ENCODE measurements at regions not wholly inside any gene's neighbourhood (a gene's known extent, or its start where the extent isn't known, plus 50 kb on each side); places are given as distances from the start of the nearest gene placed in this dataset.

GRCh38 chr19:28887920-28888618 lies 324.9 kb downstream of the UQCRFS1 start:
- H3K27ac ChIP-seq, result no peak overlapping the region
- H3K4me1 ChIP-seq, result no peaks in the 10 kb centered on the region
- H3K36me3 ChIP-seq, result no peaks in the 10 kb centered on the region
- no peak for TF ChIP-seq CTCF (IDR thresholded peaks at IDR 0.05)
- DNase-seq, result no peak
- H3K4me3 ChIP-seq, result no peak overlapping the region
- H3K27me3 ChIP-seq, result no peaks in the 10 kb centered on the region
- H3K9me3 ChIP-seq, result no peaks in the 10 kb centered on the region
- no peak overlapping the region for H3K9ac ChIP-seq (ENCODE audit: low read depth in 2 of 2, low read length in 2 of 2)
- intact Hi-C loops (cut with DNase I), result no loop called here

GRCh38 chr19:28886708-28887107 lies 326.2 kb downstream of the UQCRFS1 start:
- no peaks in the 10 kb centered on the region for H3K9me3 ChIP-seq
- no peaks in the 10 kb centered on the region for H3K36me3 ChIP-seq
- TF ChIP-seq CTCF (IDR thresholded peaks at IDR 0.05), result no peak
- intact Hi-C loops (cut with DNase I), result no loop called here
- no peak overlapping the region for H3K9ac ChIP-seq (ENCODE audit: low read depth in 2 of 2, low read length in 2 of 2)
- DNase-seq, result no peak
- H3K27me3 ChIP-seq, result no peaks in the 10 kb centered on the region
- H3K4me1 ChIP-seq, result no peaks in the 10 kb centered on the region
- no peak overlapping the region for H3K4me3 ChIP-seq
- H3K27ac ChIP-seq, result no peak overlapping the region

GRCh38 chr19:28885965-28886364 lies 327.0 kb downstream of the UQCRFS1 start:
- H3K9ac ChIP-seq (ENCODE audit: low read depth in 2 of 2, low read length in 2 of 2), result no peak overlapping the region
- H3K9me3 ChIP-seq, result no peaks in the 10 kb centered on the region
- DNase-seq, result no peak
- no peaks in the 10 kb centered on the region for H3K27me3 ChIP-seq
- intact Hi-C loops (cut with DNase I), result no loop called here
- H3K36me3 ChIP-seq, result no peaks in the 10 kb centered on the region
- TF ChIP-seq CTCF (IDR thresholded peaks at IDR 0.05), result no peak
- no peaks in the 10 kb centered on the region for H3K4me1 ChIP-seq
- no peak overlapping the region for H3K27ac ChIP-seq
- no peak overlapping the region for H3K4me3 ChIP-seq

- H3K27me3 ChIP-seq, result no peaks in the 10 kb centered on the region
- DNase-seq, result no peak
- H3K27ac ChIP-seq, result no peak overlapping the region
- TF ChIP-seq CTCF (IDR thresholded peaks at IDR 0.05), result no peak
- no peaks in the 10 kb centered on the region for H3K36me3 ChIP-seq
- no peak overlapping the region for H3K4me3 ChIP-seq
- intact Hi-C loops (cut with DNase I), result no loop called here
- H3K9ac ChIP-seq (ENCODE audit: low read depth in 2 of 2, low read length in 2 of 2), result no peak overlapping the region
- no peaks in the 10 kb centered on the region for H3K9me3 ChIP-seq
- no peaks in the 10 kb centered on the region for H3K4me1 ChIP-seq
Observed at GRCh38 chr19:28884786-28885476, 328.0 kb downstream of the UQCRFS1 start.

GRCh38 chr19:28883241-28883693 lies 329.7 kb downstream of the UQCRFS1 start:
- Histone ChIP-seq H3K4me3 (no peak overlapping the region), H3K36me3 (no peaks in the 10 kb centered on the region), H3K27ac (no peak overlapping the region), H3K9me3 (no peaks in the 10 kb centered on the region), H3K9ac (ENCODE audit: low read depth in 2 of 2, low read length in 2 of 2) (no peak overlapping the region), H3K27me3 (no peaks in the 10 kb centered on the region), H3K4me1 (no peaks in the 10 kb centered on the region)
- intact Hi-C loops (cut with DNase I), result no loop called here
- TF ChIP-seq CTCF (IDR thresholded peaks at IDR 0.05), result no peak
- no peak for DNase-seq
